ENCODE measurements at regions not wholly inside any gene's neighbourhood (a gene's known extent, or its start where the extent isn't known, plus 50 kb on each side); places are given as distances from the start of the nearest gene placed in this dataset.

DNA sequence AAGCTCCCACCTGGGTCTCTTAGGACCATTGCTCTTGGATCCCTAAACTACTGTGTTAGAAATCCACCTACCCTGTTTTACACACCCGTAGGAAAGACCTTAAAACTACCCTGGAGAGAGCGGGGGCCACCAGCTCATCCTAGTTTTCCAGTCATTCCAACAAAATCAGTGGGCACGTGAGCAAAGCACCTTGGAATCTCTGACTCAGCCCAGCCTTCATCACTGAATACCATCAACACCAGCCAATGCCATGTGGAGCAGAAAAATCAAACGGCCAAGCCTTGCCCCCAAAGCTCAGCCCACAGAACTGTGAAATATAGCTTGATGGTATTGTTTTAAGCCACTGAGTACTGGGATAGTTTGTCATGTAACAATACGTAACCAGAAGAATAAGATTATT, 449.7 kb upstream of the CHAC2 start:
- no peak overlapping the region for H3K9ac ChIP-seq (ENCODE audit: control insufficient read depth, extremely low read depth, insufficient read depth, low read length)
- no peak overlapping the region for H3K4me3 ChIP-seq (ENCODE audit: control insufficient read depth in 2 of 3, extremely low read depth in 1 of 3, insufficient read depth in 2 of 3, low read depth in 1 of 3, low read length in 3 of 3)
- H3K4me1 ChIP-seq (ENCODE audit: control insufficient read depth, extremely low read depth, insufficient read depth, low read length), result peaks cover 8% of the 10 kb centered on the region
- no peaks in the 10 kb centered on the region for H4K20me1 ChIP-seq (ENCODE audit: control insufficient read depth, extremely low read depth, insufficient read depth, low read length)
- H3K79me2 ChIP-seq (ENCODE audit: control insufficient read depth, insufficient read depth, low read length), result no peaks in the 10 kb centered on the region
- no peak for FAIRE-seq
- DNase-seq (ENCODE audit: low read depth, low spot score), result no peak
- H3K9me1 ChIP-seq (ENCODE audit: control insufficient read depth, extremely low read depth, insufficient read depth, low read length), result no peaks in the 10 kb centered on the region
- H3K36me3 ChIP-seq (ENCODE audit: control insufficient read depth in 2 of 2, extremely low read depth in 1 of 2, insufficient read depth in 2 of 2, low read length in 2 of 2), result no peaks in the 10 kb centered on the region
- H3K27ac ChIP-seq (ENCODE audit: control insufficient read depth, insufficient read depth, low read length), result no peak overlapping the region
- H3K9me3 ChIP-seq (ENCODE audit: control insufficient read depth, low read depth, low read length), result no peaks in the 10 kb centered on the region
- H2AFZ ChIP-seq (ENCODE audit: control insufficient read depth, low read length), result no peak overlapping the region
- no peak overlapping the region for H3K4me2 ChIP-seq (ENCODE audit: control insufficient read depth, extremely low read depth, insufficient read depth, low read depth, low read length)
- dilution Hi-C loops (cut with MboI; ENCODE audit: extremely low pct_ligation_motif_present, low sequenced_read_pairs), result no loop called here
- no peaks in the 10 kb centered on the region for H3K27me3 ChIP-seq (ENCODE audit: control insufficient read depth, extremely low read depth, insufficient read depth, low read length)
- TF ChIP-seq EZH2 (IDR thresholded peaks at IDR 0.05; ENCODE audit: low read length) (no peak), CTCF (optimal IDR thresholded peaks at IDR 0.05 in 1 of 3, IDR thresholded peaks at IDR 0.05 in 1 of 3, conservative IDR thresholded peaks at IDR 0.05 in 1 of 3; ENCODE audit: extremely low read depth in 1 of 3, insufficient read depth in 2 of 3, low read length in 3 of 3) (no peak)

DNA sequence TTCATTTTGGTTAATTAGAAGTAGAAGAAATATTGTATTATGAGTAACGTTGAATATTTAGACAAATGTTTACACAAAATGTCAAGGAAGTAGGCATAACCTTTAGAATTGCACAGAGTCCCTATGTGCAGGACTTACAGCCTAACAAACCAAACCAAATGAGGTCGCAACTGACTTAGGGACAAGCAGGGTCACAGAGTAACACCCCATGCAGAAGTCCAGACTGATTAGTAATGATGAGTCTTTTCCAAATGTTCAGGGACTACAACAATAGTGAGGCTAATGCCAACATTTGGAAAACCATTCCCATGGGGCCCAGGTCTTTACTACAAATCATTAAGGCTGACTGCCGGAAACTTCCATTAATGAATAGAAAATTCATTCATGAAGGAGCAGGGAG, 452.5 kb upstream of the CHAC2 start:
- Histone ChIP-seq H3K9ac (ENCODE audit: control insufficient read depth, extremely low read depth, insufficient read depth, low read length) (no peak overlapping the region), H4K20me1 (ENCODE audit: control insufficient read depth, extremely low read depth, insufficient read depth, low read length) (no peaks in the 10 kb centered on the region), H3K4me2 (ENCODE audit: control insufficient read depth, extremely low read depth, insufficient read depth, low read depth, low read length) (no peak overlapping the region), H3K4me1 (ENCODE audit: control insufficient read depth, extremely low read depth, insufficient read depth, low read length) (peaks cover 15% of the 10 kb centered on the region), H3K27ac (ENCODE audit: control insufficient read depth, insufficient read depth, low read length) (no peak overlapping the region), H3K27me3 (ENCODE audit: control insufficient read depth, extremely low read depth, insufficient read depth, low read length) (no peaks in the 10 kb centered on the region), H3K9me1 (ENCODE audit: control insufficient read depth, extremely low read depth, insufficient read depth, low read length) (no peaks in the 10 kb centered on the region), H3K9me3 (ENCODE audit: control insufficient read depth, low read depth, low read length) (no peaks in the 10 kb centered on the region), H3K79me2 (ENCODE audit: control insufficient read depth, insufficient read depth, low read length) (no peaks in the 10 kb centered on the region), H3K36me3 (ENCODE audit: control insufficient read depth in 2 of 2, extremely low read depth in 1 of 2, insufficient read depth in 2 of 2, low read length in 2 of 2) (no peaks in the 10 kb centered on the region), H3K4me3 (ENCODE audit: control insufficient read depth in 2 of 3, extremely low read depth in 1 of 3, insufficient read depth in 2 of 3, low read depth in 1 of 3, low read length in 3 of 3) (no peak overlapping the region), H2AFZ (ENCODE audit: control insufficient read depth, low read length) (no peak overlapping the region)
- dilution Hi-C loops (cut with MboI; ENCODE audit: extremely low pct_ligation_motif_present, low sequenced_read_pairs), result no loop called here
- FAIRE-seq, result no peak
- DNase-seq (ENCODE audit: low read depth, low spot score), result no peak
- TF ChIP-seq EZH2 (IDR thresholded peaks at IDR 0.05; ENCODE audit: low read length) (no peak), CTCF (optimal IDR thresholded peaks at IDR 0.05 in 1 of 3, IDR thresholded peaks at IDR 0.05 in 1 of 3, conservative IDR thresholded peaks at IDR 0.05 in 1 of 3; ENCODE audit: extremely low read depth in 1 of 3, insufficient read depth in 2 of 3, low read length in 3 of 3) (no peak)
